ENCODE measurements at regions not wholly inside any gene's neighbourhood (a gene's known extent, or its start where the extent isn't known, plus 50 kb on each side); places are given as distances from the start of the nearest gene placed in this dataset.

GRCh38 chr7:45401155-45401554 lies 173.0 kb upstream of the ADCY1 start:
- intact Hi-C loops (cut with DNase I) = no loop called here
- DNase-seq = no peak
- WGBS, 2 donors = 85 to 95% methylated on average over 2 of the region's 2 CpGs
- no peak overlapping the region for H3K27ac ChIP-seq
- H3K36me3 ChIP-seq = no peaks in the 10 kb centered on the region
- no peaks in the 10 kb centered on the region for H3K4me1 ChIP-seq
- TF ChIP-seq POLR2AphosphoS5 (IDR thresholded peaks at IDR 0.05) (no peak), EP300 (IDR thresholded peaks at IDR 0.05) (no peak)
- TF ChIP-seq, protein P1, sequence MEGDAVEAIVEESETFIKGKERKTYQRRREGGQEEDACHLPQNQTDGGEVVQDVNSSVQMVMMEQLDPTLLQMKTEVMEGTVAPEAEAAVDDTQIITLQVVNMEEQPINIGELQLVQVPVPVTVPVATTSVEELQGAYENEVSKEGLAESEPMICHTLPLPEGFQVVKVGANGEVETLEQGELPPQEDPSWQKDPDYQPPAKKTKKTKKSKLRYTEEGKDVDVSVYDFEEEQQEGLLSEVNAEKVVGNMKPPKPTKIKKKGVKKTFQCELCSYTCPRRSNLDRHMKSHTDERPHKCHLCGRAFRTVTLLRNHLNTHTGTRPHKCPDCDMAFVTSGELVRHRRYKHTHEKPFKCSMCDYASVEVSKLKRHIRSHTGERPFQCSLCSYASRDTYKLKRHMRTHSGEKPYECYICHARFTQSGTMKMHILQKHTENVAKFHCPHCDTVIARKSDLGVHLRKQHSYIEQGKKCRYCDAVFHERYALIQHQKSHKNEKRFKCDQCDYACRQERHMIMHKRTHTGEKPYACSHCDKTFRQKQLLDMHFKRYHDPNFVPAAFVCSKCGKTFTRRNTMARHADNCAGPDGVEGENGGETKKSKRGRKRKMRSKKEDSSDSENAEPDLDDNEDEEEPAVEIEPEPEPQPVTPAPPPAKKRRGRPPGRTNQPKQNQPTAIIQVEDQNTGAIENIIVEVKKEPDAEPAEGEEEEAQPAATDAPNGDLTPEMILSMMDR (IDR thresholded peaks at IDR 0.05) = no peak
- peaks cover 0 to 2% (median 0%) of the 10 kb centered on the region in 3 donors for H3K27me3 ChIP-seq
- H3K4me3 ChIP-seq = no peak overlapping the region
- no peaks in the 10 kb centered on the region for H3K9me3 ChIP-seq

DNA sequence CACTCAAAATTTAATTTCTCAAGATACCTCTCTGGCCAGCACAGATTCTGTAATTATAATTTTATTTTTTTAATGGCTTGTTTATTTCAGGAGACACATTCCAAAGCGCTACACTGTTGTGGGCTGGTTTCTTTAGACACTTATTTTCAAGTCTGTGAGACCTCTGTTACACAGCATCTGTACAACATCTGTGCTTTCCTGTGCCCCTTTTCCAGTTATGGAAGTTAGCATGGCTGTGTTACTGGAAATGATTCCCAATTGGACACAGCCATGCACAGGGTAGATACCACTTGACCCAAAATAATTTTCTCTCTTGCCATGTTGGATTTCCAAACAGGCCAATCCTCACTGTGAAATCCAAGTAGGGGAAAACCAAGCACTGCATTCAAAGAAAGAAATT lies 172.3 kb upstream of the ADCY1 start:
- 79 to 88% methylated on average over 1 of the region's 1 CpG for WGBS, 2 donors
- intact Hi-C loops (cut with DNase I) = no loop called here

GRCh38 chr7:45402480-45403218 lies 171.5 kb upstream of the ADCY1 start:
- no peak overlapping the region for H3K27ac ChIP-seq
- no peaks in the 10 kb centered on the region for H3K36me3 ChIP-seq
- no peak for DNase-seq
- intact Hi-C loops (cut with DNase I) = no loop called here
- 56 to 65% methylated on average over 2 of the region's 2 CpGs for WGBS, 2 donors
- H3K9me3 ChIP-seq = no peaks in the 10 kb centered on the region
- no peak for TF ChIP-seq POLR2AphosphoS5 (IDR thresholded peaks at IDR 0.05)
- TF ChIP-seq EP300 (IDR thresholded peaks at IDR 0.05) = no peak
- no peak for TF ChIP-seq POLR2A (IDR thresholded peaks at IDR 0.05)
- TF ChIP-seq, protein P1 (IDR thresholded peaks at IDR 0.05) = no peak
- no peak overlapping the region for H3K4me3 ChIP-seq
- no peaks in the 10 kb centered on the region for H3K4me1 ChIP-seq
- peaks cover 0 to 2% (median 0%) of the 10 kb centered on the region in 3 donors for H3K27me3 ChIP-seq

More for the DNA sequence above, 172.3 kb upstream of the ADCY1 start:
- TF ChIP-seq POLR2AphosphoS5 (IDR thresholded peaks at IDR 0.05) (no peak), POLR2A (IDR thresholded peaks at IDR 0.05) (no peak), EP300 (IDR thresholded peaks at IDR 0.05) (no peak)
- TF ChIP-seq, protein P1 (IDR thresholded peaks at IDR 0.05) = no peak
- DNase-seq = no peak
- Histone ChIP-seq H3K4me3 (no peak overlapping the region), H3K36me3 (no peaks in the 10 kb centered on the region), H3K27me3 (peaks cover 0 to 2% (median 0%) of the 10 kb centered on the region in 3 donors), H3K27ac (no peak overlapping the region), H3K9me3 (no peaks in the 10 kb centered on the region), H3K4me1 (no peaks in the 10 kb centered on the region)

DNA sequence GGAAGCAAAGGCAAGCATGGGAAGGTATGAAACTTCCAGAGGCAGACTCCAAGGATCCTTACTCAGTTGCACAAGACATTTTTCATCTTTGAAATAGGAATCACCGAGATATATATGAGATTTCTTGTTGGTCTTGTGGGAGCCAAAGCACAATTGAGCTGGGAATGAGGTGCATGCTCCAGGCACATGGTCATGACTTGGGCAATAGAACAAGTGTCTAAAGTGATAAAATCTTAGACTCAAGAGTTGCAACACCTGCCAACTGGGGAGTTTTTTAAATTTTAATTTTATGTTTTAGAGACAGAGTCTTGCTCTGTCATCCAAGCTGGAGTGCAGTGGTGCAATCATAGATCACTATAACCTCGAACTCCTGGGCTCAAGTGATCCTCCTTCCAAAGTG lies 169.5 kb upstream of the ADCY1 start:
- Histone ChIP-seq H3K9me3 (no peaks in the 10 kb centered on the region), H3K36me3 (no peaks in the 10 kb centered on the region), H3K27me3 (peaks cover 0 to 2% (median 0%) of the 10 kb centered on the region in 3 donors), H3K27ac (no peak overlapping the region), H3K4me3 (no peak overlapping the region), H3K4me1 (no peaks in the 10 kb centered on the region)
- intact Hi-C loops (cut with DNase I) = no loop called here
- DNase-seq = no peak
- WGBS, 2 donors = 56 to 76% methylated on average over 2 of the region's 2 CpGs
- TF ChIP-seq POLR2AphosphoS5 (IDR thresholded peaks at IDR 0.05) (no peak), POLR2A (IDR thresholded peaks at IDR 0.05) (no peak), EP300 (IDR thresholded peaks at IDR 0.05) (no peak)
- TF ChIP-seq, protein P1 (IDR thresholded peaks at IDR 0.05) = no peak
